Neural crest cell (in vitro differentiated cells): ENCODE measurements at regions not wholly inside any gene's neighbourhood (a gene's known extent, or its start where the extent isn't known, plus 50 kb on each side); places are given as distances from the start of the nearest gene placed in this dataset.

Source experiments
- DNase-seq: peaks from one replicate; pipeline ENCODE4 v3.0.0; 2021; ENCODE audit warnings: low read depth, mixed read lengths, low spot score
- H3K27ac Mint-ChIP-seq: one replicate; pipeline ENCODE4 v1.8.0; 2021; ENCODE audit warnings: mild to moderate bottlenecking, mixed read lengths; ENCODE audit not compliant: unreplicated experiment
- H3K27me3 Mint-ChIP-seq: 2 replicates; pipeline ENCODE4 v1.8.0; 2021; ENCODE audit warnings: low read depth, mild to moderate bottlenecking, mixed read lengths
- H3K36me3 Mint-ChIP-seq: 2 replicates; pipeline ENCODE4 v1.8.0; 2021; ENCODE audit warnings: low read depth, mild to moderate bottlenecking, mixed read lengths
- H3K4me1 Mint-ChIP-seq: 2 replicates; pipeline ENCODE4 v1.8.0; 2021; ENCODE audit warnings: mixed read lengths
- H3K4me3 Mint-ChIP-seq: one replicate; pipeline ENCODE4 v1.8.0; 2021; ENCODE audit warnings: mild to moderate bottlenecking, mixed read lengths
- H3K9me3 Mint-ChIP-seq: 2 replicates; pipeline ENCODE4 v1.8.0; 2021; ENCODE audit warnings: mixed read lengths
- TF ChIP-seq, protein P1 (sequence below): fragments of 200-600 bp; sonication (generic); conservative IDR thresholded peaks from 2 replicates; pipeline ENCODE4 v1.5.0; 2021; ENCODE audit warnings: antibody characterized with exemption, mild to moderate bottlenecking

GRCh38 chr1:239164451-239165180 lies 221.8 kb upstream of the CHRM3 start:
- Mint-ChIP-seq H3K9me3 (no peaks in the 10 kb centered on the region), H3K27ac (no peak overlapping the region), H3K36me3 (no peaks in the 10 kb centered on the region), H3K27me3 (no peaks in the 10 kb centered on the region), H3K4me1 (no peaks in the 10 kb centered on the region), H3K4me3 (no peak overlapping the region)
- DNase-seq, result no peak
- TF ChIP-seq, protein P1, sequence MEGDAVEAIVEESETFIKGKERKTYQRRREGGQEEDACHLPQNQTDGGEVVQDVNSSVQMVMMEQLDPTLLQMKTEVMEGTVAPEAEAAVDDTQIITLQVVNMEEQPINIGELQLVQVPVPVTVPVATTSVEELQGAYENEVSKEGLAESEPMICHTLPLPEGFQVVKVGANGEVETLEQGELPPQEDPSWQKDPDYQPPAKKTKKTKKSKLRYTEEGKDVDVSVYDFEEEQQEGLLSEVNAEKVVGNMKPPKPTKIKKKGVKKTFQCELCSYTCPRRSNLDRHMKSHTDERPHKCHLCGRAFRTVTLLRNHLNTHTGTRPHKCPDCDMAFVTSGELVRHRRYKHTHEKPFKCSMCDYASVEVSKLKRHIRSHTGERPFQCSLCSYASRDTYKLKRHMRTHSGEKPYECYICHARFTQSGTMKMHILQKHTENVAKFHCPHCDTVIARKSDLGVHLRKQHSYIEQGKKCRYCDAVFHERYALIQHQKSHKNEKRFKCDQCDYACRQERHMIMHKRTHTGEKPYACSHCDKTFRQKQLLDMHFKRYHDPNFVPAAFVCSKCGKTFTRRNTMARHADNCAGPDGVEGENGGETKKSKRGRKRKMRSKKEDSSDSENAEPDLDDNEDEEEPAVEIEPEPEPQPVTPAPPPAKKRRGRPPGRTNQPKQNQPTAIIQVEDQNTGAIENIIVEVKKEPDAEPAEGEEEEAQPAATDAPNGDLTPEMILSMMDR, result no peak

- no peak for DNase-seq
- no peak overlapping the region for H3K27ac Mint-ChIP-seq
- no peaks in the 10 kb centered on the region for H3K4me1 Mint-ChIP-seq
- no peaks in the 10 kb centered on the region for H3K27me3 Mint-ChIP-seq
- TF ChIP-seq, protein P1, result no peak
- H3K9me3 Mint-ChIP-seq, result peaks cover 2% of the 10 kb centered on the region
- H3K4me3 Mint-ChIP-seq, result no peak overlapping the region
- H3K36me3 Mint-ChIP-seq, result no peaks in the 10 kb centered on the region
Observed at GRCh38 chr1:239155466-239156091, 230.8 kb upstream of the CHRM3 start.

DNA sequence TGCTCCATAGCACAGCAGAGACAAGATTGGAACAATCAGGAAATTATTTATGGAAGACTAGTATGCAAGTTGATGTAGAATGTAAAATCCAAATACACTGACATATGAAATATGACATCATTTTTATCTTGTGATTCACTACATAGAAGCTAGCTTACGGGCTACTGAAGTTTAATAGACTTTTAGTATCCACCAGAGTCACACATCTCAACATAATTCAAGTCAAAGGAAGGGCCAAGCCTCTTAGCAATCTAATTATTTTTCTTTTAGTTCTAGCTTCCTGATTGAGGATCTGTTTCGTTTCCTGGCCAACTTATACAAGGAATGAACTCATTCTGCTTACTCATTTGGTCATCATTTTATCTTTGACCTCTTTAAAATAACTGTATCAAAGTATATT lies 234.4 kb upstream of the CHRM3 start:
- no peak overlapping the region for H3K4me3 Mint-ChIP-seq

DNA sequence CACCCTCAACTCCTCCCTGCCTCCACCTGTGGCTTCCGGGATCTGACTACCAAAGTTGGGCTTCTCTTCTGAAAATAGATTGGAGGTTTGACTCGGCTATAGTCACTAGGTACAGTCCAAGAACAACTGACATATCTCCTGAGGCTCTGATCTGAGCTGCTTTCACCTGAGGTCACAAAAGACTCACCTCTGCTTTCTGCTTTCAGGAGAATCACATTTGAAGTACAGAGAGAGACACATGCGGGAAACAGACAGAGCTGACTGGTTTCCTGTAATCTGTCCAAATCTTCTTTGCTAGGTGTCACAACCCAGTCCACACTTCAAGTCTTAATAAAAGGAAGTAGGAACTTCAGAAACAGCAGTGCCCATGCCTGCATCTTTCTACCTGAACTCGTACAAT lies 245.4 kb upstream of the CHRM3 start:
- Mint-ChIP-seq H3K9me3 (peaks cover 3% of the 10 kb centered on the region), H3K36me3 (peaks cover 2% of the 10 kb centered on the region), H3K4me1 (no peaks in the 10 kb centered on the region), H3K4me3 (no peak overlapping the region), H3K27ac (no peak overlapping the region), H3K27me3 (no peaks in the 10 kb centered on the region)
- TF ChIP-seq, protein P1, result no peak
- DNase-seq, result no peak

More for the DNA sequence above, 234.4 kb upstream of the CHRM3 start:
- Mint-ChIP-seq H3K36me3 (no peaks in the 10 kb centered on the region), H3K4me1 (no peaks in the 10 kb centered on the region), H3K27ac (no peak overlapping the region), H3K27me3 (no peaks in the 10 kb centered on the region), H3K9me3 (peaks cover 2% of the 10 kb centered on the region)
- TF ChIP-seq, protein P1, result no peak
- DNase-seq, result no peak

GRCh38 chr1:239139801-239140200 lies 246.6 kb upstream of the CHRM3 start:
- H3K9me3 Mint-ChIP-seq, result peaks cover 3% of the 10 kb centered on the region
- H3K27ac Mint-ChIP-seq, result no peak overlapping the region
- TF ChIP-seq, protein P1, result no peak
- H3K4me1 Mint-ChIP-seq, result no peaks in the 10 kb centered on the region
- DNase-seq, result no peak
- peaks cover 2% of the 10 kb centered on the region for H3K36me3 Mint-ChIP-seq
- H3K27me3 Mint-ChIP-seq, result no peaks in the 10 kb centered on the region
- no peak overlapping the region for H3K4me3 Mint-ChIP-seq
